Upper lobe of right lung (tissue), 1 donor: ENCODE measurements at regions not wholly inside any gene's neighbourhood (a gene's known extent, or its start where the extent isn't known, plus 50 kb on each side); places are given as distances from the start of the nearest gene placed in this dataset.
A peak's percentile ranks its signal among the peaks of the same experiment; 100 is the strongest.

Experiments
- ATAC-seq: fragments of 200-7000 bp; cut with Tn5 transposase; one replicate; pipeline ENCODE4 v1.9.1; 2020; ENCODE audit warnings: mild to moderate bottlenecking, moderate library complexity
- DNase-seq: peaks from one replicate; pipeline ENCODE4 v3.0.0-alpha.2; 2020
- H3K27ac ChIP-seq: fragments of 200-600 bp; one replicate; pipeline ENCODE4 v1.8.0; 2022
- H3K27me3 ChIP-seq: fragments of 200-600 bp; one replicate; pipeline ENCODE4 v1.8.0; 2022; ENCODE audit warnings: mild to moderate bottlenecking
- H3K36me3 ChIP-seq: fragments of 200-600 bp; one replicate; pipeline ENCODE4 v1.8.0; 2022
- H3K4me1 ChIP-seq: fragments of 200-600 bp; one replicate; pipeline ENCODE4 v1.8.0; 2022
- H3K4me3 ChIP-seq: fragments of 200-600 bp; one replicate; pipeline ENCODE4 v1.8.0; 2022; ENCODE audit warnings: mild to moderate bottlenecking
- H3K9me3 ChIP-seq: fragments of 200-600 bp; one replicate; pipeline ENCODE4 v1.8.0; 2022
- intact Hi-C: fragments of 100-400 bp; cut with DNase I; formaldehyde crosslinking; loops from one replicate; pipeline ENCODE4 v1.11.0; 2022
- TF ChIP-seq, protein P1 (sequence below): fragments of 200-600 bp; IDR thresholded peaks from one replicate; pipeline ENCODE4 v1.8.0; 2022; ENCODE audit warnings: antibody characterized with exemption
- donor health status: DM: no; HTN: yes; CAD: no; lungs with severe emphysema.

DNA sequence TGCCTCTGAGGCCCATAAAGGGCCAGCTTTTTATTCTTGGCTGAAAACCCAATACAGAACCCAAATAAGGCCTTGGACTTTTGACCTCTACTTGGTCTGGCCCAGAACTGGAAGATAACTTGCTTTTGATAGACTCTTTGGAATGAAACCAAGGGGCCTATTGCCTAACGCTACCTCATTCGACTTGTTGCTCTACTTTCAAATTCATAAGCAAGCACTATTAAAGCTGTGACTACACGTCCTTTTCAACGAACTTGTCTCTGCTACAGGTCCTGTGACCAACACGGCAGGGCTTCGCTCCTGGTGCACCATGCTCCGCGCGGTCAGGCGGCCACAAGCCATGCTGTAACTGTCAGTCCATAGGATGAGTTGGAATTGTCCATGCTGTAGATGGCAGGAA lies 385.4 kb downstream of the MFSD1 start:
- Histone ChIP-seq H3K4me1 (no peaks in the 10 kb centered on the region), H3K36me3 (no peaks in the 10 kb centered on the region), H3K27ac (no peak overlapping the region), H3K9me3 (no peaks in the 10 kb centered on the region), H3K27me3 (no peaks in the 10 kb centered on the region), H3K4me3 (no peak overlapping the region)
- intact Hi-C loops = no loop called here
- TF ChIP-seq, protein P1, sequence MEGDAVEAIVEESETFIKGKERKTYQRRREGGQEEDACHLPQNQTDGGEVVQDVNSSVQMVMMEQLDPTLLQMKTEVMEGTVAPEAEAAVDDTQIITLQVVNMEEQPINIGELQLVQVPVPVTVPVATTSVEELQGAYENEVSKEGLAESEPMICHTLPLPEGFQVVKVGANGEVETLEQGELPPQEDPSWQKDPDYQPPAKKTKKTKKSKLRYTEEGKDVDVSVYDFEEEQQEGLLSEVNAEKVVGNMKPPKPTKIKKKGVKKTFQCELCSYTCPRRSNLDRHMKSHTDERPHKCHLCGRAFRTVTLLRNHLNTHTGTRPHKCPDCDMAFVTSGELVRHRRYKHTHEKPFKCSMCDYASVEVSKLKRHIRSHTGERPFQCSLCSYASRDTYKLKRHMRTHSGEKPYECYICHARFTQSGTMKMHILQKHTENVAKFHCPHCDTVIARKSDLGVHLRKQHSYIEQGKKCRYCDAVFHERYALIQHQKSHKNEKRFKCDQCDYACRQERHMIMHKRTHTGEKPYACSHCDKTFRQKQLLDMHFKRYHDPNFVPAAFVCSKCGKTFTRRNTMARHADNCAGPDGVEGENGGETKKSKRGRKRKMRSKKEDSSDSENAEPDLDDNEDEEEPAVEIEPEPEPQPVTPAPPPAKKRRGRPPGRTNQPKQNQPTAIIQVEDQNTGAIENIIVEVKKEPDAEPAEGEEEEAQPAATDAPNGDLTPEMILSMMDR = no peak
- DNase-seq = no peak
- ATAC-seq = peak; percentile 29

DNA sequence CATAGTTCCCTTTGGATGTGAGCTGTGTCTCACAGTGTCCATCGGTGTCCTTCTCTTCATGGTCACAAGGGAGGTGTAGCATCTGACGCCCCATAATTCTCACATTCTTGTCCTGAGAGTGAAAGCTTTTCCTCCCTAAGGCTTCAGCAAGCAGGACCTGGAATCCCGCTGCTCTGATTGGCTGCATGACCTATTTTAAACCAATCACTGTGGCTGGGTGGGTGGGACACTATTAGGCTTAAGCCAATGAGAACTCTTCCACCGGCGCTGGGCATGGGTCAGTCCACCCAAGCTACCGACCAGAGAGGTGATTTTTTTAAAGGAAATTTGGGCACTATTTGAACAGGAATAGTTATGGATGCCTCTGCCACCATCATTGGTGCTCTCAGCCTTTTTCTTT lies 385.9 kb downstream of the MFSD1 start:
- Histone ChIP-seq H3K27me3 (no peaks in the 10 kb centered on the region), H3K36me3 (no peaks in the 10 kb centered on the region), H3K4me3 (no peak overlapping the region), H3K9me3 (no peaks in the 10 kb centered on the region), H3K4me1 (no peaks in the 10 kb centered on the region), H3K27ac (no peak overlapping the region)
- ATAC-seq = no peak
- DNase-seq = no peak
- TF ChIP-seq, protein P1 = no peak
- intact Hi-C loops = no loop called here

DNA sequence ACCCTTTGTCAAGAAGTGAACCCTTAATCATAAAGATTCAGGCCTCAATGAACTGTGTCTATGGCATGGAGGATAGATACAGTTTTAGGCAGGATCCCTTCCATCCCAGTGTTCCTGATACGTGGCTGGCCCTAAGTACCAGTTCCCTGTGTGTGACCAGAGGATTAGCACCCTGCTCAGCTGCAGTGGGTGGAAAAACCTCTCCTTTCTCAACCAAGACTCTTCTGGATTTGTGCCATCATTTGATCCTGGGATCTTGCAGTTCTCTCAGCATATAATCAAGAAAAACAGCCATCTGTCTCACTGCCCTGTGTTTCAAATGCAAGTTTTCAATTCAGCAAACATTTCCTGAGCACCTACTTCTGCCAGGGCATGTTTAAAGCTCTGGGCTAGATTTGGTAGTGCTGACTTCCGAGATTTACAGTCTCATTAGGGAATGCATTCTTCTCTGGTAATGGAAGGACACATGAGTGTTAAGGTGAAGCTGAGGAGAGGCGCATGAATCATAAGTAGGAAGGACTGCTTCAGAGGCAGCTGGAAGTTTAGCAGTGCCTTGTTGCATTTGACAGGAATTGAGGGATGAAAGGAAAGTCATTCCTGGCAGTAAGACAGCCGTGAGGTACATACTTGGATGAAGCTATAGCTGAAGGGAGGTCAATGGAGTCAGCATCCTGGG lies 388.3 kb downstream of the MFSD1 start:
- H3K36me3 ChIP-seq = no peaks in the 10 kb centered on the region

DNA sequence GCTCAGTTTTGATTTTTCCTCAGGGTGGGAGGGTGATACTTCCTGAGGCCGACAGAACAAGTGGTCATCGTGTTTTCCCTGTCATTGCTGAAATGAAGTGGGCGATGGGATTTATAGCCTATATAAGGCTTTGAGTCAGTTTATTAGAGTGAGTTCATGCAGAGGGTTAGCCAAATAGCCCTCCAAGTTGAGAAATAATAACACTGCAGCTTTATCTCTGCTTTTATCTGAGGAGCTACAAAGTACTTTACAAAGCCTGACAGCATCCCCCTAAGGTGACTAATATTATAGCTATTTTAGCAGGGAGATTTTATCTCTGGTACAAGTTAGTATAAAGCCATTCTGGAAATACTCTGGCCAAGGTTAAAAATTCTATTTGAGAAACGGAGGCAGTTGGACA lies 389.6 kb downstream of the MFSD1 start:
- no peaks in the 10 kb centered on the region for H3K27me3 ChIP-seq
- intact Hi-C loops = no loop called here
- H3K27ac ChIP-seq = no peak overlapping the region
- H3K9me3 ChIP-seq = no peaks in the 10 kb centered on the region
- H3K4me3 ChIP-seq = no peak overlapping the region
- H3K4me1 ChIP-seq = no peaks in the 10 kb centered on the region
- TF ChIP-seq, protein P1 = no peak
- H3K36me3 ChIP-seq = no peaks in the 10 kb centered on the region
- no peak for ATAC-seq
- no peak for DNase-seq

More for the DNA sequence above, 388.3 kb downstream of the MFSD1 start:
- Histone ChIP-seq H3K27me3 (no peaks in the 10 kb centered on the region), H3K27ac (no peak overlapping the region), H3K4me1 (no peaks in the 10 kb centered on the region), H3K4me3 (no peak overlapping the region), H3K9me3 (no peaks in the 10 kb centered on the region)
- intact Hi-C loops = no loop called here
- no peak for DNase-seq
- ATAC-seq = no peak
- TF ChIP-seq, protein P1 = no peak

DNA sequence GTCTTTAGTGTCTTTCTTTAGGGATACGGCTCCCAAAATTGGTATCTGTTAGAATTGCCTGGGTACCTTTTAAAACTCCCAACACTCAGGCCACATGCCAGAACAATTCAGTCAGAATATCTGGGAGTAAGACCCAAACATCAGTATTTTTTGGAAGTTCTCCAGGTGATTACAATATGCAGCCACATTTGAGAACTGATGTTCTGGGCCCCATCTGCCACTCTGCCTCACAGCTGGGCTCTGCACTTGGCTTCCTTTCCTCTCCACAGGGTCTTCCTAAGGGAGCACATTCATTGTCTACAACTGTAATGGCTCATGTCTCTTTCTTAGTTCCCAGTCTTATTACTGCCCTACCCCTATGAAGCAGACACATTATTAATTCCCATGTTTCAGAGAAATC lies 394.5 kb downstream of the MFSD1 start:
- intact Hi-C loops = no loop called here
- Histone ChIP-seq H3K4me1 (no peaks in the 10 kb centered on the region), H3K27ac (no peak overlapping the region), H3K27me3 (no peaks in the 10 kb centered on the region), H3K4me3 (no peak overlapping the region), H3K36me3 (no peaks in the 10 kb centered on the region), H3K9me3 (no peaks in the 10 kb centered on the region)
- DNase-seq (no peak), ATAC-seq (no peak)
- TF ChIP-seq, protein P1 = no peak

DNA sequence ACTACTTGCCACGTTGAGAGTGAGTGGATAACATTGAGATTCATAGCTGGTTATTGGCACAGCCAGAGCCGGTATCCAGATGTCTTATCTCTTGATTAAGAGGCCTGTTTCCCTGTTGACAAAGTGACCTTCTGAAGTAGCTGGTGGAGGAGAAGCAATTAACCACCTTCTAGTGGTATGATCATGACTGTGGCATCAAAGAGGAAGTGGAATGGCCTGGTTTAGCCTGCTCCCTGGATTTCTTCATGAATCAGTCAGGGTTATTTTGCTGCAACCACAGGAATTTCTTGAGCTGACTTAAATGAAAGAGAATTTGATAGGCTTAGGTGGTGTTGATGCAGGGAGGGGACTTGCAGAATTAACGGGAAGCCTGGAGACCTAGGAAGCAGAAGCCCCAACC lies 398.3 kb downstream of the MFSD1 start:
- TF ChIP-seq, protein P1 = no peak

More for the DNA sequence above, 398.3 kb downstream of the MFSD1 start:
- intact Hi-C loops = no loop called here
- no peaks in the 10 kb centered on the region for H3K4me1 ChIP-seq
- no peak overlapping the region for H3K4me3 ChIP-seq
- H3K9me3 ChIP-seq = no peaks in the 10 kb centered on the region
- H3K27me3 ChIP-seq = no peaks in the 10 kb centered on the region
- H3K36me3 ChIP-seq = no peaks in the 10 kb centered on the region
- H3K27ac ChIP-seq = no peak overlapping the region
- no peak for DNase-seq
- ATAC-seq = no peak
